Umbilical cord (tissue), 1 donor: ENCODE measurements at regions not wholly inside any gene's neighbourhood (a gene's known extent, or its start where the extent isn't known, plus 50 kb on each side); places are given as distances from the start of the nearest gene placed in this dataset.

Source experiments
- DNase-seq: peaks from one replicate; pipeline ENCODE4 v3.0.0-alpha.2; 2015; ENCODE audit warnings: low spot score

DNA sequence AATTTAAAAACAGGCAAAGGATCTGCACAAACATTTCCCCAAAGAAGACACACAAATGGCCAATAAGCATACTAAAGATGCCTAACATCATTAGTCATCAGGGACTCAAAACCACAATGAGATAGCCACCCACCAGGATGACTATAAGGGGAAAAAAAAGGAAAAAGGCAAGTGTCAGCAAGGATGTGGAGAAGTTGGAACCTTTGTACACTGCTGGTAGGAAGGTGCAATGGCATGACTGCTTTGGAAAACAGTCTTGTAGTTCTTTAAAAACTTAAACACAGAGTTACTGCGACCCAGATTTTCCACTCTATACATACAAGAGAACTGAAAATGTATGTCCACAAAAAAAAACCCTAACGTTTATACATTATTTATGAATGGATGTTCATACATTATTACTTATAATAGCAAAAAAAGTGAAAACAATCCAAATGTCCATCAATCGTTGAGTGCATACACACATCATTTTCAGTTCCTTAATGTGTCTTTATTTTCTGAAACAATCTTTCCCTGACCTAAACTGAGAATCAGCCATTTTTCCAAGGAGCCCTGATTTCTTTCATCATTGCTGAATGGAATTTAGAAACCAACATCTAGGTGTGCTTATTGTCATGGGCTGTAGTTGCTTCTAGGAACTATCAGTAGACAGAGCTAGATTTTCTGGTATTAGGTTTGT is 64.7 kb upstream of the TLK1 start:
- DNase-seq, result peak; percentile 7

DNA sequence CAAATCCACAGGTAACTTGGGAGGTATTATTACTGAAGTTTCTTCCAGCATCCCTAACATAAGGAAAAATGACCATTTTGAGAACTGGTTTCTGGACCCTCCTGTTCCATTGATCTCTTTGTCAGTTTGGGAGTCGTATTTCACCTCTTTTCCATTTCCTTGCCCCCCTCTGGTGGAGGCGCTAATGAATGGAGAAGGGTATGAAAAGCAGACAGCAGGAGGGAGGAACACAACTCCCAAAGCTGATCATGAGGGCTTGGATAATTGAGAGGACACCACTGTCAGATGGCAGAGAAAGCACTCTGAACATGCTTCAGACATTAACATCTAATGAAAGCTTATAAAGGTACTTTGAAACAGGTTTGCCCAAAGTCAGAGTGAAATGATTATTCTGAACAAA is 56.6 kb upstream of the TLK1 start:
- no peak for DNase-seq

DNA sequence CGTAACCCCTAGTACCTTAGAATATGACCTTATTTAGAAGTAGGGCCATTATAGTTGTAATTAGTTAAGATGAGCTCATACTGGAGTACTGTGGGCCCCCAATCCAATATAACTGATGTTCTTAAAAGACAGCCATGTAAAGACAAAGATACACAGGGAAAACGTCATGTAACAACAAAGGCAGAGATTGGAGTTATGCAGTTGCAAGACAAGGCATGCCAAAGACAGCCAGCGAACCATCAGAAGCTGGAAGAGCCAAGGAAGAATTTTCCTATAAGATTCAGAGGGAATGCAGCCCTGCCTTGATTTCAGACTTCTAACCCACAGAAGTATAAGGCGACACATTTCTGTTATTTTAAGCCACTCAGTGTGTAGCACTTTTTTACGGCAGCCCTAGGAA is 55.9 kb upstream of the TLK1 start:
- peak; percentile 18 for DNase-seq

DNA sequence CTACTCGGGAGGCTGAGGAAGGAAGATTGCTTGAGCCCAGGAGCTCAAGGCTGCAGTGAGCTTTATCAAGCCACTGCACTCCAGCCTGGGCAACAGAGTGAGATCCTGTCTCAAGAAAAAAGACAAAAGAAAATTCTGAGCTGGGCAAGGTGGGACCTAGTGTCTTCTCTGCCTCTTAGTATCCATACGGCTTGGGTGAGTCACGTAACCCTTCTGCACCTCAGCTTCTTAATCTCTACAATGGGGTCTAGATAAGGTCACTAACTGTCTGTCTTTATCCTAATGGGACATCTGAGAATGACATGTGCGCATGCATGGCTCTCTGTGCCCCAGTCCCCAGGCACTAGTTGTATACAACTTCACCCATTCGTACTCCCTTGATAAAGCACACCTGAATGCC is 53.4 kb upstream of the TLK1 start:
- DNase-seq, result no peak

DNA sequence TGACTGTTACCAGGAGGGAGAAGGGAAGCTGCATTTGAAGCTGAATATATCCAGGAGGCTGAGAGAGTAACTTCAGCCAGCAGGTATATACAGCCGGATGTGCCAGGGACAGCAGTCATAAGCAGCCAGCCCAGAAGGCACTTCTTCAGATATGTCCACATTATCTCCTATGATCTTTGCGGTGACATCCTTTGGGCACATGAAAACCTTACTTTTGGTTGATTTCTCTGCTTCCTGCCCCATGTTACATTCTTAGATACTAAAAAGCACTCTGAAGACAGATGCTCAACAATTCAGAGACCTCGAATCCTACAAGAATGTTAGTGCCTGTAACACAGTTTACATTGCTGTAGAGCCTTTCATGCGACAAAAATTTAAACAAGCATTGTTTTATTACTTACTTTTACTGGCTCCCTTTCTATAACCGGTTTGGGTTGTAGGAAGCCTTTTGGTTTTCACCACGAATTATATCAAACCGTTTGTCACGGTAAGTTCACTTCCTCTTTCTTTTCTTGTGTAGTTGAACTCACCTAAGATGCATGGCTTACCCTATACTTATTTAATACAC is 50.3 kb upstream of the TLK1 start:
- no peak for DNase-seq
